GM21717 (cell line): ENCODE measurements at regions not wholly inside any gene's neighbourhood (a gene's known extent, or its start where the extent isn't known, plus 50 kb on each side); places are given as distances from the start of the nearest gene placed in this dataset.
A peak's percentile ranks its signal among the peaks of the same experiment; 100 is the strongest.
"Not testable (repeated sequence)": the region's sequence is repeated elsewhere in the genome, so short reads cannot be mapped to it uniquely, and the experiment has no call there.

Source experiments
- ATAC-seq: cut with Tn5 transposase; IDR thresholded peaks from one replicate; pipeline ENCODE4 v1.9.1; 2021; ENCODE audit warnings: mild to moderate bottlenecking, moderate library complexity; ENCODE audit not compliant: unreplicated experiment

DNA sequence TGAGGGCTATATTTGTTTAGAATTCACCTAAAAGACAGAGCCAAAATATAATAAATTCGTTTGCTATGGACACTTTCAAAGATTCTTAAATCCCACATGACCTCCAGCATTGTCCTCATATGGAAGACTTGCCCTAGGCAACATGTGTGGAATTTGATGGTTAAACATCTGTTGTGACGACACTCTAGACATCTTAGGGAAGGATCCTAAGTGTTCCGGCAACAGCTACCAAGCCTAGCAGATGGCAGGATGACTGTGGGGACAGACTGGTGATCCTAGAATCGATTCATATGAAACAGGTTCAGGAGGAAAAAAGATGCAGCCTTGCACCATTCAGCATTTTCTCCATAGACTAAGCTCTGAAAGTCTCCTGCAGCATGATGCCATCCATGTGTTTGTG, 77.6 kb upstream of the BACH2 start:
- no peak for ATAC-seq

DNA sequence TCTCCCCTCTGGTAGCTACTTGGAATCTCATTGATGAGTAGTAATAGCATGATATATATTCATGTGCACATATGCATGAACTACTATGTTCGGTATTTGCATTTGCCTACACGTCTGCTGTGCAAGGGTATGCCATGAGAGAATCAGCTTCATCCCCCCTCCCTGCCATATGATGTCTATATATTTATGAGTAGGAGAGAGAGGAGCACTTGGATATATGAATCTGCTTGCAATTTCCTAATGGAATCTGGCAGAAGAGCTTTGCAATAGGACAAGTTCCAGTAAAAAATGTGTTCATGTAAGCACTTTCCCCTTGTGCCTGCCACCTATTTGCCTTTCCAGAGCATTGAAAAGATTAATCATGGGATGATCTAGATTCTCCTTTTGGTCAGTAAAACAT, 76.2 kb upstream of the BACH2 start:
- ATAC-seq, result no peak

DNA sequence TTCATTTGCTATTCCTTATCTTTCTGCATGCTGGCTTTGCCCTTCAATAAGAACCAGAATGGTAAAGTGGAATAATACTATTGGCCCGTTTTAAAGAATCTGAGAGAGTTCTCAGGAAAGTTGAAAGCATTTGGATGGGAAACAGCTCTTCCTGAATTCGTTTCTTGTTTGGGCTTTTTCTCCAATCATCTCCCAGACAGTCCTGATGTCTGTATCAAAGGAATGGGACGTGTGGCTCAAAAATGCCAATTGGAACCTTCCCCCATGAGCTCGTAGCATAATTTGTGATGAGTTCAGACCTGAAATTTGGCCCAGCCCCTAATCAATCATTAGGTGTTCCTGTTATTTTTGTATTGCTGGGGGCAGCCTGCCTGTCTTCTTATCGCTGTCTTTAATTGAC, 75.8 kb upstream of the BACH2 start:
- no peak for ATAC-seq

DNA sequence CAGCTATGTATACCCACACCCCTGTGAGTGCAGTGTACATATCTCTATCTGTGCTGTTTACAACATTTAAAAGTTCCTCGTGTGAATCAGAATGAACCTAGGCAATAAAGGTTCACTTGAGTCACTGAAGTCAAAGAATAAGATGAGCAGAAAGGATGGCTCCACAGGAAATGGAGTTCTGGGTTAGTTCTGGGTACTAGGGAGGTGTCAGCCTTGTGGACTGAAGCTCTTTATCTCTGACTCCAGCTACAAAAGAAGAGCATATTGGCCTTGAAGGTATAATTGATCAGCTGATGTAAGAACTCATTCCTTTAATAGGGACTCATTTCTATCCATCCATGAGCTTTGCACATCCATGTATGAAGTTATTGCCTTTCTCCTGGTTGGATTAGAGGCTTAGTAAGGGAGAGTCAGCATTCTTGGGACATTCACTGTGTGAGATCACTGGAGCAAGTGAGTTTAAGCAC, 73.9 kb upstream of the BACH2 start:
- ATAC-seq, result no peak

DNA sequence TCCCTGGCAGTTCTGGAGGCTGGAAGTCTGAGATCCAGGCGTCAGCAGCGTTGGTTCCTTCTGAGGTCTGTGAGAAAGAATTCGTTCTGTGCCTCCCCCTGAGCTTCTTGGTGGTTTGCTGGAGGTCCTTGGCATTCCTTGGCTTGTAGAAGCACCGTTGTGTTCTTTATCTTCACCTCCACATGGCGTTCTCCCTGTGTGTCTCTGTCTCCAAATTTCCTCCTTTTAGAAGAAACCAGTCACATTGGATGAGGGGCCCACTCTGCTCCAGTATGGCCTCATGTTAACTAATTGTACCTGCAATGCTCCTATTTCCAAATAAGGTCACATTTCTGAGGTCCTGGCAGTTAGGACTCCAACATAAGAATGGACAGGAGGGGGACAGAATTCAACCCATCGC, 73.0 kb upstream of the BACH2 start:
- ATAC-seq, result no peak

DNA sequence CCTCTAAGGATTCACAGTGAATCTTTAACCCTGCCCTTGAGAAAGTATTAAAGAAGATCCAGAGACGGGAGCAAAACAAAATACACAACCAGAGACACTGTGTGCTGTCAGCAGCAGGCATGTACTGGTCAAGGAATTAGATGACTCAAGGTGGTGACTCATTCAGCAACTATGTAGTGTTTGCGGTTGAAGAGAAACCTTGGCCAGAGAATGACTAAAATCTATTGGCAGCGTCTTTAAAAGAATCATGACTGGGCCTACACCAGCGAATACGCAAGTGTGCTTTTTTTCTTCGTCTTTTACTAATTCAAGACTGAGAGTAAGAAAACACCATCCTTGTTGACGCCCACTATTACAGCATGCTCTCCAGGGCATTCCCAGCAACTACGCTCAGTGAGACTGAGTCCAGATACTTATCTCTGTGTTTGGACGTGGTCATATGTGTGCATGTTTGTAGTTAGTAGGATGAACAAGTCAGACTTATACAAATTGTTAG, 72.4 kb upstream of the BACH2 start:
- peak; percentile 100 for ATAC-seq

DNA sequence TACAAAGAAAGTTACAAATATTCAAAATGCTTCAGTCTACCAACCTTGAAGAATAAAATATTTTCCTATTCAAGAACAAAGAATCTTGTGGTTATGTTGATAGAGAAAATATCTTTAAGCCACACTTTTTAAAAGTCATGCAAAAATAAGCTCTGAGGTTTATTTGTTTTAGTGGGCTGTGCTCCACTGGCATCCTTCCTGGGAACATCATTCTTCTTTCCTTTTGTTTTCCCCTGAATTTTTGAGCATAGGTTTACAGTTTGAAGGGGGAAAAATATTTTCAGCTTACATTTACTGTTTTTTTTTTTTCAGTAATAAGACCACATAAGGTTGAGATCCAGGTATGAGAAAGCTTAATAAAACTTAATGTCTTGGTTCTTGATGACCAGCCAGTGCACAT, 72.0 kb upstream of the BACH2 start:
- no peak for ATAC-seq

DNA sequence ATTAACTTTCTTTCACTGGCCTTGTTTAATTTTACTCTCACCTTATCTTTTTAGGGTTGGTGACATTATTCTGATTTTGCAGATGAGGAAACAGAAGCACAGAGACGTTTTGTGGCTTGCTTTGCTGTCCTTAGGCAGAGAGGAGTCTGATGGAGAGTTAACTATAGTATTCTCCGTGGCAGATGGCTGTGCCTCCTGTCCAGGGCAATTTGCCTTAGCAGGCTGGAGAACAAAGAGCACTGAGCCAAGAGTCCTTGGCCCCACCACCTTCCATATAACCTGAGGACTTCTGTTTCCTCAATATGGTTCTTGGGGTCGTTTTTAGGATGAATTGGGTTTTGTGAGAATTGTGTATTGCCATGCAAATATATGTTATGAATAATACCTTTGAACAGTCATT, 71.4 kb upstream of the BACH2 start:
- no peak for ATAC-seq

DNA sequence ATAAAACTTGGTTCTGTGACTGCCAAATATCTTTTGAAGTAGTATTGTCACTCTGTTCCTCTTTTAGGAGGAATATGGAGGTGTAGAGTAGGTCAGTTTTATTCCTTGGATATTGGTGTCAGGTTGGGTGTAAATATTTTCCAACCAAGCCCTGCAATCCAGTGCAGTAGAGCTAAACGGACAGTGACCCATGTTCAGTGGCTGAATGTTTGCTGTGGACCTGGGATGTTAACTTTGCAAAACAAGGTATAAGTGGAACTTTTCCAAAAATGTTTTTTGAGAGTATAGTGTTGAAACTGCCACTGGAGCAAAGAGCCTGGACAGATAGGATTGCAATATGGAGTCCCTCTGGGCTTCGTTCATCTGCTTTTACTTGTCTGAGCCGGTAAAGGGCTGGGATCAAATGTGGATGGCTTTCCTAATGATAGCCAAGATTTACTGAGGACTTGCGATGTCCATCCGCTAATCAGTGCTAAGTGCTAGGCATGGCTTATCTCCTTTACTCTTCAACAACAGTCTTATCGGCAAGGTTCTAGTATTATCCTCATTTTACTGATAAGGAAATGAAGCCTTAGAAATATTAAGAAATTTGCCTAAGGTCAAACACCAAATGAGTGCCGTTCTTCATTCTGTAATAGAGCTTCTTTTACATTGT, 69.0 kb upstream of the BACH2 start:
- ATAC-seq, result no peak

DNA sequence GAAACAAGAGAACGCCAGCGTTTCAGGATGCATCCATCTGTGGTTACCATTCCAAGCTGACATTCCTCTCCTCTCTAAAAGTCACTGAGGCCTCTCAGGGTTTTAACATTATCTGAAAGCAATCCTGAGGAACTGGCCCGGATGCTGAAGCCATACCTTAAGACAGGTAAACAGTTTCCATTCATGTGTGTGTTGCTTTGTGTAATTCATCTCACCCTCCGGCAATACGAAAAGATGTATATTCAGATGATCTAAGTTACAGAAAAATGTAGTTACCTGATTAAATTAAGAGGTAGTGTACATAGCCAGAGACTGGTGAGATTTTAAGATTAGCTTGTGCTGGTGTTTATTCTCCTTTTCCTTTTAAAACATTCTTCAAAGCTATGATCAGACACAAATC, 68.4 kb upstream of the BACH2 start:
- ATAC-seq, result no peak

DNA sequence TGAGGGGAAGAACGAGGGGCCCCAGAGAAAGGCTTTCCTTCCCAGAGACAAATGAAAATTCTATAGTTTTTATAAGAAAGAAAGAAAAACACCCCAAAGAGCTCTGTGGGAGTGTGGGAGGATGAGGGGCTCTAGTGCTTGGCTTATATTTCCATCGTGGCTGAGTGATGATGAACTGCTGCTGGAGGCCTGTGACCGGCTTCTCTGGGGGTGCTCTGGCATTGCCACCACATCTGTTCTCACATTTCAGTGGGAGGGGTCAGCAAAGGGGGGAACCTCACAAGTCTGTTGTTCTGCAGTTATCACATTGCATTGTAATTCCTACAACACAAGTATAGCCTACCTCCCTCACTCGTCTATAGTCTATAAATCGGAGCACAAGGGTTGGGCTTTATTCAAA, 67.6 kb upstream of the BACH2 start:
- ATAC-seq, result no peak

DNA sequence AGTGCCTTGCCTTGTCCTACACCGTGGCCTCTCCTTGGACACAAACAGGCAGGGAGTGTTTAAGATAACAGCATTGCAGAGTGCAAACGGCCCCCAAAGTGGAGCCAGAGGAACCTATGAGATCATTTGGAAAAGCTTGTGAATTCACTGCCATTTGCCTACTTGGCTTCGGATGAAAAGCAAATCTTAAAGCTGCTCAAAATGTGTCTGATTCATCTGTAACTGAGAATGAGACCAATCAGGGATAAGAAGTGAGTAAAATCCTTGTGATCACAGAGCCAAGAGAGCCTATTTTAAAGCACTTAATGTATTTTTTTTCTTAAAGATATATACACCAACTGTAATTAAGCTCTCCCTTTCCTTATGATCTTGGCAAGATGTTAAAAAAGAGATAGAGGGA, 65.7 kb upstream of the BACH2 start:
- ATAC-seq, result no peak

DNA sequence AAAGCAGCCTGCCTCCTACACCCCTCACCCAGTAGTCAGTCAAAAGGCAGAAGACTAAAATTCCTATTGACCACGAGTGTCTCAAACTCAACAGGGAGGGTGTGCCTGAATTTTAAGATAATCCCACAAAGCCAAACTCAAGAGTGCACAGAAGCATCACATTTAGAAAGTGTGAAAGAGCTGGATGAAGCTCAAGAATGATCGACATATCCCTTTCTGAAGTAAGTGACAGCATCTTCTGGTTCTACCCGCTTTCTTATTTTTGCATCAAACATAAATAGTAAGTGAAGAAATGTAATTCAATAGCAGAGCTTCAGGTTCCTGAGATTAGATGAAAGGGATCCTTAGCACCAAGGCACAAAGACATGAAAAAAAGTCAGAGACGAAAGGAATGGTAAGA, 64.5 kb upstream of the BACH2 start:
- no peak for ATAC-seq

DNA sequence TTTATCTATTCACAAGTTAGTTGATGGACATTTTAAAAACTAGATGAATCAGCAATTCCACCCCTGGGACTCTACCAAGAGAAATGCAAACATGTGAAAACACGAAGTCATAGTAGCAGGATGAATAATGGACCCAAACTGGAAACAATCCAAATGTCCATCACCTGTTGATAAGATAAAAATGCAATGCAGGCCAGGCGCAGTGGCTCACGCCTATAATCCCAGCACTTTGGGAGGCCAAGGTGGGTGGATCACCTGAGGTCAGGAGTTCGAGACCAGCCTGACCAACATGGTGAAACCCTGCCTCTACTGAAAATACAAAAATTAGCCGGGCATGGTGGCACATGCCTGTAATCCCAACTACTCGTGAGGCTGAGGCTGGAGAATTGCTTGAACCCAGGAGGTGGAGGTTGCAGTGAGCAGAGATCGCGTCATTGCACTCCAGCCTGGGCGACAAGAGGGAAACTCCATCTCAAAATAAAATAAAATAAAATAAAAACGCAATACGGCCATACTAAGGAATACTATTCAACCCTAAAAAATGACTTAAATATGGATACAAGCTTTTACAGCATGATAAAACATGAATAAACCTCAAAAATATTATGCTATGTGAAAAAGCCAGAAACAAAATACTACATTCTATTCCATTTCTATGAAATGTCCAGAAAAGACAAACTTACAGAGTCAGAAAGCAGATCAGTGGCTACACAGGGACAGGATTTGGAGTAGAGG, 61.6 kb upstream of the BACH2 start:
- not testable (repeated sequence) for ATAC-seq

DNA sequence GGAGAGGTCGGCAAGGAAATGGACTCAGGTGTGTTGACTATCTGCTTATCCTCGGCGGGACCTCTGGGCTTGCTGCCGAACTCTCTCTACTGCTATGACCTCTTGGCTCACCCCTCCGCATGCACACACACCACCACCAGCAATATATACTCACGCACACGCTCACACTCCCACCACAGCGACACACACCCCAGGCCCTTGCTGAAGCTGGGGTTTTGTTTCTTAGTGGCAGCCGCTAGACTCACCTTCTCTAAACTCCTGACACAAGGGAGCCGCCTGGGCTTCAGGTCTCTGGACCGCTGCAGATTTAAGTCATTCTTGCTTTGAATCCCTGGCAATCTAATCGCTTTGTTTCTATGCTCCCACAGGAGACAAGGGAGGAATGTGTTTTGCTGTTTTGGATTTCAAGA, 59.4 kb upstream of the BACH2 start:
- no peak for ATAC-seq

DNA sequence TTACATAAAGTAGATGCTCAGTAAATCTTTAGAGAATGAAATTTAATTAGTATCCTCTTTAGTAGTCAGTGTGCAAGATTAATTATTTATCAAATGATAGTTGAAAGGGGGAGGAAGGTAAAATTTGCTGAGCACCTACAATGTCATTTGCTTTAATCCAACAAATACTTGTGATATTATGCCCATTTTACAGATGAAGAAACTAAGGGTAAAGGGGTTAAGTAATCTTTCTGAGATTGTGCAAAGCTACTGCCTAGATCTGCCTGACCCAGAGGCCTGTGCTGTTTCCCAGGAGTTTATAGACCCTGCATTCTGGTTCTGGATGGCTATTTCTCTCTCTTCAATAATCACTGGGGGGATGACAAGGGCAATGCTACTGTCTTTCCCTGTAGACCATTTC, 58.3 kb upstream of the BACH2 start:
- no peak for ATAC-seq

DNA sequence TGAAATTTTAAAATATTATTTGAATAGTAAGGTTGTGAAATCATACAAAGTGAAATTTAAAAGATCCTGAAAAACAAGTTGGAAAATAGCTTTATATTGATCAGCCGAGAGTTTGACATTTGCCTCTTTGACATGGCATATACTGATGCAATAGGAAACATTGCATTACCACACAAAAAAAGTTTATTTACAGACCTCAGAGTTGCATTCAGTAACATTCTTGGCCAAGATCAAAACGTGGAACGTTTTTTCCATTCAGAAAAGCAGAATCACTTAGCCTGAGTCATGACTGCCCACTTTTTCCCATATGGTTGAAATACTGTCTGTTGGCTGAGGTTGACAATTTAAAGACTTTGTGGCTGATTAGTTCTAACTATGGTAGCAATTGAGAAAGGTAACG, 55.1 kb upstream of the BACH2 start:
- ATAC-seq, result no peak

DNA sequence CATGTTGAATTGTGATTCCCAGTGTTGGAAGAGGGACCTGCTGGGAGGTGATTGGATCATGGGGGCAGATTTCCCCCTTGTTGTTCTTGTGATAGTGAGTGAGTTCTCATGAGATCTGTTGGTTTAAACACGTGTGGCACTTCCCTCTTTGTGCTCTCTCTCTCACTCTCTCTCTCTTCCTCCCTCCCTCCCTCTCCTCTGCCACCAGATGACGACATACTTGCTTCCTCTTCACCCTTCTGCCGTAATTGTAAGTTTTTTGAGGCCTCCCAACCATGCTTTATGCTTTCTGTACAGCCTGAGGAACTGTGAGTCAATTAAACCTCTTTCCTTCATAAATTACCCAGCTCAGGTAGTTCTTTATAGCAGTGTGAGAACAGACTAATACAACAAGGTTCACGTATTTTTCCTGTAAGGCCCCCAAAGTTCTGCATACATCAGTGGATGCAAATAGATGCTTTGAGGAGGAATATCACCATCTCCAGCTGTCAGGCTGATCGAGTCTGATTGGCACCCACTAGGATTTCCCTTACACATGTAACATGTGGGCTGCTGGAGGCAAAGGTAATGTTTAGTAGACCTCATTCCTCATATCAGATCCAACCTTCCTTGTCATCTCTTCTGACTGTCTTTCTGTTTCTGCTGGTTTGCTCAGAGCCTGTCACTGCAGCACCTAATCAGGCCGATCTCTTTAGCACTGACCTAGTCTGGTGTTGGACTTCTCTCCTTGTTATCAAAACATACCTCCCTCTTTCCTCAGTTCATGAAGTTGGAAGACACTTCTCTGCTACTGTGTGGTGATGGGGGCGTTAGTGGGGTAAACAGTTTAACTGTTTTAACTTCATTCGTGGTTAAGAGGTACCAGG, 54.3 kb upstream of the BACH2 start:
- no peak for ATAC-seq

DNA sequence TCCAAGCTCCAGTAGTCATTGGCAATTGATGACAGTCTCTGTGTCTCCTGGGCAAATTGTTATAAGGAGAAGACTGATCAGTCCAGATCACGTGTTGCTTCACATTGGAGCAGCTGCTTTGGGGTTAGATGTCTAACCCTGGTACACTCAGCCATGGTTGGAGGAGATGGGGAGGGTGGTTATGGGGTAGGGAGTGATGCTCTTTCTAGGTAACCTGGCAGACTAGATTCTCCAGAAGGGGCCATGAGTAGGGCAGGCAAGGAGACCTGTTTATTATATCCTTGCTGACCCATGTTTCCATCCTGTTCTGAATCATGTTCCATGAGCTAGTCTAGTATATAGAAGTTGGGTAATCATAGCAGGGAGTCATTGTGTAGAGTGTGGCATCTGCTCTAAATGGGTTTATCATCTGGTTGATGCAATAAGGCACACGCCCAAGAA, 50.8 kb upstream of the BACH2 start:
- no peak for ATAC-seq

DNA sequence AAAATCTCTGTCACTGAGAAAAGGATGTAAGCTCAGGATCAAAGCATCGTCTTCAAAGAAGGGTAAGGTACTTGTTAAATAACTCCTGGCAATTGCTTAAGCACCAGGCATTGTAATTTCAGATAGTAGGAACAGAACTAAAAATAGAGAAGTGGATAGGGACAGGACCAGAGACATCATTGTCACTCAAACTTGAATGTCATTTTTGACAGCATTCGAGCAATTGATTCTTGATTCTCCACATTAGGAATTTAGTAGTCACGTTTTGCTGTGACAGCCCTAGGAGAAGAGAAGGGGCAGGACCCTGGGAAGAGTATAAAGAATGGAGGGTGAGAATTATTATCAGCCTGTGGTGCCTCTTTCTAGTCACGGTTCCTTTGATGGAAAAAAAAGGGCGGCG, 50.1 kb upstream of the BACH2 start:
- ATAC-seq, result no peak
